ENCODE measurements at regions not wholly inside any gene's neighbourhood (a gene's known extent, or its start where the extent isn't known, plus 50 kb on each side); places are given as distances from the start of the nearest gene placed in this dataset.
"Not testable (repeated sequence)": the region's sequence is repeated elsewhere in the genome, so short reads cannot be mapped to it uniquely, and the experiment has no call there.

DNA sequence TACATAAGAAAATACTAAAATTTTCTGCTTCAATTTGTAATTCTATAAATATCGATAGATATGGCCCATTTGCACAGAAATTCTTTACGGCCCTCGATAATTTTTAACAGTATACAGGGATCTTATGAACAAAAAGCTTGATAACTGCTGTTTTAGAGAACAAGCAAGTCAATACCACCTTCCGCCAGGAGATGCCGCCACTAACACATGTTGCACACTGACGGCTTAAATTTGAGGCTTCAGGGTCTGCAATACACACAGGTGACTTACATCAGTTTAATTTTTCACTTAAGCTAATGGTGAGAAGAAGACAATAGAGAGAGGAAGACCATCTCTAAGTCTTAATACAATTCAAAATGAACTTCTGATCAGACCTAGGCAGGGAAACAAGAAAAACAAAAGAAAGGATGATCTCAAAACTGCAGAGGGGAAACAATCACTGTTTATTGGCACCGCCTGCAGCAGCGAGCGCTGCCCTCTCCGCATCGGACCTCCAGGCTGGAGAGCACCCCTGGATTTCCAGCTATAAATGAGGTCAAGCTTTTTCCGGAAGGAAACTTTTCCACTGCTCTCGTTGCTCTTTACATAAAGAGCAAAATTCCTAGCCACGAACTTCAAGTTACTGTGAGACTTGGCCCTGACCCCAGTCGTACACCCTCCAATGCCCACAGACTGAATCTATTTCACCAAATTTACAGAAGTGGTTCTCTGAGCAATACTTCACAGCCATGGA lies 53.9 kb downstream of the OTOR start:
- in situ Hi-C loops (cut with MboI; ENCODE audit: low sequenced_read_pairs) = loop anchor here (25.0 kb wide), 1 partner anchor 635 kb away; no protein-coding TSS in a partner anchor

DNA sequence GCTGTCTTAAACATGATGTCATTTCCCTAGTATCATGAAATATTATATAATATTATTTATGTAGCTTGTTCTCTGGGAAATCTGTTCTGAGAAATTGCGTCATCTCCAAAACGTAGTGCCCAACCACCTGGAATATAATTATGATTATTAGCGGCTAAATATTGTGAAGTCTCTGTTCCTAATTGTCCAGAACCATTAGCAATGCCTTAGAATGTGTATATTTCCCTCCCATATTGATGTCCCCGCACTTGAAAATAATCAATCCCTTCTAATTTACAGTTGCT lies 54.4 kb downstream of the OTOR start:
- in situ Hi-C loops (cut with MboI; ENCODE audit: low sequenced_read_pairs) = loop anchor here (25.0 kb wide), 1 partner anchor 635 kb away; no protein-coding TSS in a partner anchor

DNA sequence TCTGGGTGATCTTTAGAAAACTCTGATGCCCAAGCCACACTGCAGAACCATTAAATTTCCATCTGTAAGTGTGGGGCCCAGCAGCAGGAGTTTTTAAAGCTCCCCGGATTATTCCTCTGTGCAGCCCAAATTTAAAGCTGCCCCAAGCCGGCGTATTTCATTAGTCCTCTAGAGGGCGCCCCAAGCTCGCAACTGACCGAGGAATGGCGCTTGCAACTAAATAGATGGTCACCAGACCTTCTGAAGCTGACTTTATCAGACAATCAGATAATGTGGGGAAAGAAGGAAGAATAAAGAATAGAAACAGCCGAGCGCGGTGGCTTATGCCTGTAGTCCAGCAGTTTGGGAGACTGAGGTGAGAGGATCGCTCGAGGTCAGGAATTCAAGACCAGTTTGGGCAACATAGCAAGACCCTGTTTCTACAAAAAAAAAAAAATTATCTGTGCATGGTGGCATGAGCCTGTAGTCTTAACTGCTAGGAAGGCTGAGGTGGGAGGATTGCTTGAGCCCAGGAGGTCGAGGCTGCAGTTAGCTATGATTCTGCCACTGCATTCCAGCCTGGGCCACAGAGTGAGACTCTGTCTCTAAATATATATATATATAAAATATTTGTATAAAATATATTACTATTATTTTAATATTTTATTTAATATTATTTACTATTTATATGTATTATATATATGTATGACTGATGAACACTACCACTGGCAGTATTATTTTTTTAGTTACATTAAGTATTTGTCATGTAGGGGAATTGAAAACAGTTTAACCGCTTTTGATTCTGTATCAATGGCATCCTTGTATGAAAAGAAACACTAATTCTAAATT lies 56.0 kb downstream of the OTOR start:
- in situ Hi-C loops (cut with MboI; ENCODE audit: low sequenced_read_pairs) = loop anchor here (25.0 kb wide), 1 partner anchor 633 kb away; no protein-coding TSS in a partner anchor

DNA sequence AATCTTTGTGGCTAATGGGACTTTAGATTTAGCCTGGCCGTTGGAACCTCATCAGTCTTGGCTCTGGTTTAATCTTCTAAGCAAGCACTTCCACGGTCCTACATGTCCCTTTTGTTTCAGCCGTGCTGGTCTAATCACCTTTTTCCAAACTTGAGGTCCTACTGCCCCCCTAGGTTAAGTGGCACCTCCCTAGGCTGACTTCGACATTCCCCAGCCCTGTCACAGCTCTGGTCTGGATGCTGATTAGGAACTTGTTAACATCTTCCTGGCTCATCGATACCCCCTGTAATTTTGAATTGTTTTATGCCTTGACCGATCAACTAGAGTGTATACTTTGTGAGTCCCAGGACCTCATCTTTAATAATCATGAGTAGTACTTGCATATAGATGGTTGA lies 56.6 kb downstream of the OTOR start:
- in situ Hi-C loops (cut with MboI; ENCODE audit: low sequenced_read_pairs) = loop anchor here (25.0 kb wide), 1 partner anchor 633 kb away; no protein-coding TSS in a partner anchor

DNA sequence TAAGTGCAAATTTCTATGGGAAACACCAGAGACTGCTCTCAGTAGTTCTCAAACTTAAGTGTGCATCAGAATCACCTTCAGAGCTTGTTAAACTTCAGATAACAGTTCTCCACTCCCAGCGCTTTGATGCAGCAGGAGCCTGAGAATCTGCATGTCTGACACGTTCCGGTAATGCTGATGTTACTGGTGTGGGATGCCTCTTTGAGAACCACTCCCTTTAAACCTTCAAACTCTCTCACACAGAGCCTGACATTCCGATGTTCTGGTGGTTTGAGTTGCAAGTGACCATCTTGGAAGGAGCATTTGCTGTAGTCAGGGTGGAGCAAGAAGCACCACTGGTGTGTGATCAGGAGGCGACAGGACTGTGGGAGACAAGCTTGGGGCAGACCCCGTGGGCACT lies 57.9 kb downstream of the OTOR start:
- in situ Hi-C loops (cut with MboI; ENCODE audit: low sequenced_read_pairs) = loop anchor here (25.0 kb wide), 1 partner anchor 631 kb away; no protein-coding TSS in a partner anchor

DNA sequence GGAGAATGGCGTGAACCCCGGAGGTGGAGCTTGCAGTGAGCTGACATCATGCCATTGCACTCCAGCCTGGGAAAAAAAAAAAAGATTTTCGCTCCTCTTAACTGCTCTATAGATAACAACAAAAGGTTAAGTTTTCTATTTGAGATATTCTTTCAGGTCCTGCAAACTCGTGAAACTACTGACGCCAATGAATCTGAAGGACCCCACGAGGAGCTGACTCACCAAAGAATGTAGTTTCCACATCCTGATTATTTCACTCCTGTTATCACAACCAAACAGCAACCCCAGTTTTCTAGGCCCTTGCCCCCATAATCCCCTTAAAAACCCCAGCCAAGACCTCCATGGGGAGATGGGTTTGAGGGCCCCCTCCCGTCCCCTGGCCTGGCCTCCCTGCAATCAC lies 58.7 kb downstream of the OTOR start:
- in situ Hi-C loops (cut with MboI; ENCODE audit: low sequenced_read_pairs) = loop anchor here (25.0 kb wide), 1 partner anchor 630 kb away; no protein-coding TSS in a partner anchor

DNA sequence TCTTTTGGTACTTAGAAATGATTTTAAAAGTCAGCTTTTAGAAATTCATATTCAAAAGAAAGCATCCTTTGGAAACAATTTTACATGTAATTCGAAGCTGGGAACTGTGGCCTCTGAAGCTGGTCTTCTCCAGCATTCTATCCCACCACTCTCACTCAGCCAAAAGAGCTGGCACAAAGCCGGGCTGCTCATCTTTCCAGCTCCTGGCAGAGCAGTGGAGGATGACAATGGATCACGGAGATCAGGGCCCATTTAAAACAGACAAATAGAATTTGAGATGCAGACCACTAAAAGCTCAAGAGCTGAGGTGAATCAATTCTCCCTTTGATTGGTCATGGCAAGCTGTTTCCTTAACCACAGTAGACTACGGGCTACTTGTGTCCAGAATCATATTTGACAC lies 60.6 kb downstream of the OTOR start:
- in situ Hi-C loops (cut with MboI; ENCODE audit: low sequenced_read_pairs) = loop anchor here (25.0 kb wide), 1 partner anchor 629 kb away; no protein-coding TSS in a partner anchor

DNA sequence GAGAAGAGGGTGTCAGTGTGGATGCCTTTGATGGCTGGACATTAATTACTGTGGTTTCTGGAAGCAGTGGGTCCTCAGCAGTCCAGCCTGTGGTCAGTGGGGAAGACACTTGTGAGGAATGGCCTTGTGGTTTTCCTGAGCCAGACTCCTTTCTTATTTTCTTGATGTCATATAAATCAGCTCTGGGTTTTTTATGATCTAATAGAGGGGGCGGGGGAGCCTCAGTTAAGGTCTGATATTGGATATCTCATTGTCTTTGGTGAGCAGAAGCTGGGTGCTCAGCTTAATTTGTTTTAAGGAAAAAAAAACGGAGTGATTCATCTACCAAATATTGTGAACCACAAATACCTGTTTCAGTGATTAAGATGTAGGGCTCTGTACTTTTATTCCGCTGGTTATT lies 62.1 kb downstream of the OTOR start:
- in situ Hi-C loops (cut with MboI; ENCODE audit: low sequenced_read_pairs) = loop anchor here (25.0 kb wide), 1 partner anchor 627 kb away; no protein-coding TSS in a partner anchor

DNA sequence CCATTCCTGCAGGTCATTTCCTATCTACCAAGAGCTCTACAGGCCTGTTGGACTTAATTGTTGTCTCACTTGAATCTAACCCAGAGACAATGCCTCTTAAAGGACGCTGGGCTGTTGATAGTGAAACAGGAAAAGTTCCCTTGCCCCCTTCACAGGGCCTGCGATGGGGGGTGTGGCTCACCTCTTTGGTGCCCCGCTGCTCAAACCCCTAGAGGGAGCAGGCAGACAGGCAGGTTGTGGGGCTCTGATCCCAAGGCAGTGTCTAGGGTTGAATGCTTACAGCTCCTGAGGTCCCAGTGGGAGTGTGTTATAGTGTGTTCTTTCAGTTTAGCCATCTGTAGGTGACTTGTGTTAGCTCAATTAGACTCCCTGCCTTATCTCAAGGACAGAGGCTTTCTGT lies 68.0 kb downstream of the OTOR start:
- in situ Hi-C loops (cut with MboI; ENCODE audit: low sequenced_read_pairs) = loop anchor here (25.0 kb wide), 1 partner anchor 621 kb away; no protein-coding TSS in a partner anchor

DNA sequence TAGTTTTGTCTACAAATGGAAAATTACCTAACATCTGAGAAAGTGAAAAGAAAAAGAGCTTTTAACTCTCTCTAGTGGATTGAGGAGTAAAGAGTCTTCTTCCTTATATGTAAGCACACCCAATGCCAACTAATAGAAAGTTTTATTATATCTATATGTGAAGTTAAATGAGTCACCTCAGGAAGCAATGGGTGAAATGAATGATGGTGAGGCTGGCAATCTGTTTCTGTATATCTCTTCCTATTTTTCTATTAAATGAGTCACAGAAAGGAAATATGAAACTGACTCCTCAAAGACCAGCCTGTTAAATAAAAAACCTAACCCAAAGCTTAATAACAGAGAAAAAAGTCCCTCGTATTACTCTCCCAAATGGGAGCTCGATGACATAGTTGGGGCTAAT lies 71.3 kb downstream of the OTOR start:
- in situ Hi-C loops (cut with MboI; ENCODE audit: low sequenced_read_pairs) = loop anchor here (25.0 kb wide), 1 partner anchor 618 kb away; no protein-coding TSS in a partner anchor

DNA sequence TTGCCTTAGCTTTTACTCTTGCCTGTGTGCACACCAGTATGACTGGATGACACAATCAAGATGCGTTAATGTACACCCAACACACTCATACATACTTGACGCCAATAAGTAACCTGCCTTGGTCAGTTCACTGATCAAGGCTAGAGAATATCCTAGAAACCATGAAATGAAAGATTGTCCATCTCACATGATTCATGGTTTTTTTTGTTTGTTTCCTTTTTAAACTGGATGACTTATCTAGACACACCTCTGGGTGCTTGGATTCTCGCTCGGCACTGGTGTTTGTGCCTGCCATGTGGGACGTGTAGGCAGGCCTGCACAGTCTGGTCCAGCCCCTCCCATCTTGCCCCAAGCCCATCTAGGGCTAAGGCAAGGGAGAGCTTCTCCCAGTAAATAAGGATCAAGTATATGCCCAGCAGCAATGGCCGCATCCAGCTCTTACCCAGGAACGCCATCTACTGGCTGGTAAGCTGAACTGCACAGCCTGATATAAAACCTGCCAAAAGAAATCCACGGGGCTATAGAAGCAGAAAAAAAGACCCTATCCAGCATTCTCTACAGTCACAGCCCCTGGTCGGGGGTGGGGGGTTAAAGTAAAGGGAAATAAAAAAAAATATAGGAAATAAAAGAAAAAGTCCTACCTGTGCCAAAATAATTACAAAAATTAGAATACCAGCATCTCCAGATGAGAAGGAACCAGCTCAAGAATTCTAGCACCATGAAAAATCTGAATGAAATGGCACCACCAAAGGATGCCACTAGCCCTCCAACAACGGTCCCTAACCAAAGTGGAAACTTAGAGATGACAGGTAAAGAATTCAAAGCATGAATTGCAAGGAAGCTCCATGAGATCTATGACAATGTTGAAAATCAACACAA lies 73.3 kb downstream of the OTOR start:
- in situ Hi-C loops (cut with MboI; ENCODE audit: low sequenced_read_pairs) = loop anchor here (25.0 kb wide), 1 partner anchor 616 kb away; no protein-coding TSS in a partner anchor

DNA sequence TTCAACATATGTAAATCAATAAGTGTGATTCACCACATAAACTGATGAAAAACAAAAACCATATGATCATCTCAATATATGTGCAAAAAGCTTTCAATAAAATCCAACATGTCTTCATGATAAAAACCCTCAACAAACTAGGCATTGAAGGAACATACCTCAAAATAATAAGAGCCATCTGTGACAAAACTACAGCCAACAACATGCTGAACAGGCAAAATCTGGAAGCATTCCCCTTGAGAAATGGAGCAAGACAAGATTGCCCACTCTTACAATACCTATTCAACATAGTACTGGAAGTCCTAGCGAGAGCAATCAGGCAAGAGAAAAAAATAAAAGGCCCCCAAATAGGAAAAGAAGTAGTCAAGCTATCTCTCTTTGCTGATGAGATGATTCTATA lies 76.5 kb downstream of the OTOR start:
- in situ Hi-C loops (cut with MboI; ENCODE audit: low sequenced_read_pairs) = loop anchor here (25.0 kb wide), 1 partner anchor 613 kb away; no protein-coding TSS in a partner anchor

DNA sequence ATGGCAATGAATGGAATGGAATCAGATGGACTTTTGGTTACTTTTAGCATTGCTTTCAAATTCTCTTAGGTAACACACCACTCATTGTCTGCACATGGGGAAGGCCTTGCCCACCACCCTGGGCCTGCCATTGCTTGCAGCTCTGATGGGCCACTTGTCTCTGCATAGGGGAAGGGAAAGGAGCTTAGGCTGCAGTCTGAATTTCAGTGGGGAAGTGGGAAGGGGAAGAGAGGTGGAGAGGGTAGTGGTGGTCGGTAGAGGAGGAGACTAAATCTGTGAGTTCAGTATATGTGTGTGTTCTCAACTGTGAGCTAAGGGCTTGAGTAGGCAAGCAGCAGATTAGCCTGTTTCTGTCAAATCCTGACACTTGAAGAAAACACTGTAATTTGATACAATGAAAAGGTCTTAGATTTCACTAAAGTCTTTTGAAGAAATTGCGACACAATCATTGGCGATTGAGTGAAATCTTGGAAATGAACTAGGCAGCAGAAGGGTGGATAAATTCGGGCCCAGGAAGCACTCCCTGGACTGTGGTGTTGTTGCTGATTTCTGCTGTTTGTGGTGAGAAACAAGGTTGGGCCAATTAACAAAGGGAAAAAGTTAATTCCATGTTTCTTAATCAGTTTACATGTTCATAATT lies 80.6 kb downstream of the OTOR start:
- in situ Hi-C loops (cut with MboI; ENCODE audit: low sequenced_read_pairs) = no loop called here

DNA sequence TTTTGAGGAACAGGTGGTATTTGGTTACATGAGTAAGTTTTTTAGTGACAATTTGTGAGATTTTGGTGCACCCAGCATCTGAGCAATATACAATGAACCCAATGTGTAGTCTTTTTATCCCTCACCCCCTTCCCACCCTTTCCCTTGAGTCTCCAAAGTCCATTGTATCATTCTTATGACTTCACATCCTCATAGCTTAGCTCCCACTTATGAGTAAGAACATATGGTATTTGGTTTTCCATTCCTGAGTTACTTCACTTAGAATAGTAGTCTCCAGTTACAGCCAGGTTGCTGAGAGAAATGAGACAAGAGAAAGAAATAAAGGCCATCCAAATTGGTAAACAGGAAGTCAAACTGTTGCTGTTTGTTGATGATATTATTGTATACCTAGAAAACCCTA lies 87.5 kb downstream of the OTOR start:
- in situ Hi-C loops (cut with MboI; ENCODE audit: low sequenced_read_pairs) = not testable (repeated sequence)

DNA sequence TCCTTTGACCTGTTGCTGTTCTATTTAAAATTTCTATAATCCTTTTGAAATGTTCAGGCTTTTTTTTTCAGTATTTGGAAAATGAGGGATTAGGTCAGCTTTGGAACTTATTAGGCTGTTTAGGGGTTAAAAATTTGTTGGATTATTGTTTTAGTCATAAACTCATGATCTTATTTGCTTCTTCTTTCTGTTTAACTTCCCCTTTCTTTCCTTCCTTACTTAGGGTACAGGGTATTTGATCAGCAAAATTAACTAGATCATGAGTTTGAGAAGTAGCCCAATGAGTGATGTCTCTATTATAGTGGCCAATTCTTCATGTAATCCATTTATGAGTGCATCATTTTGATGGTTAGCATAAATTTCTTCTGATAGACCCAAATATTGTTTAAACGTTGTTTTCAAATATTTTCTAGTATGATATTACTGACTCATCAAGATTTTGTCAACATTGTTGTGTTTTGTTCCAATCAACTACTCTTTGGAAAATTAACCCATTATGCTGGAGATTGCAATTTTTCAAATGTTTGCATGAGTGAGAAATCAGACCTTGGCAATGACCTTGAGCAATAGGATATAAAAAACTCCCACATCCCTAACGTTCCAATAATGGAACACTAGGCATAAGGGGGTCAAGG lies 94.4 kb downstream of the OTOR start:
- in situ Hi-C loops (cut with MboI; ENCODE audit: low sequenced_read_pairs) = no loop called here

DNA sequence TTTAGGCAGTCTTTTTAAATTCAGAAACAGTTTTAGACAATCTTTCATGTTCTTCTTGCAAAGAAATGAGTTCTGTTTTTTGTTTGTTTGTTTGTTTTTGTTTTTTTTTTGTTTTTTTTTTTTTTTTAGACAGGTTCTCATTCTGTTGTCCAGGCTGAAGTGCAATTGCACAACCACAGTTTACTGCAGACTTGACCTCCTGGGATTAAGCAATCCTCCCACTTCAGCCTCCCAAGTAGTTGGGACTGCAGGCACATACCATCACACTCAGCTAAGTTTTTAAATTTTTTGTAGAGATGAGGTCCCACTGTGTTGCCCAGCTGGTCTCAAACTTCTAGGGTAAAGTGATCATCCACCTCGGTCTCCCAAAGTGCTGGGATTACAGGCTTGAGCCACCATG lies 96.2 kb downstream of the OTOR start:
- in situ Hi-C loops (cut with MboI; ENCODE audit: low sequenced_read_pairs) = no loop called here

DNA sequence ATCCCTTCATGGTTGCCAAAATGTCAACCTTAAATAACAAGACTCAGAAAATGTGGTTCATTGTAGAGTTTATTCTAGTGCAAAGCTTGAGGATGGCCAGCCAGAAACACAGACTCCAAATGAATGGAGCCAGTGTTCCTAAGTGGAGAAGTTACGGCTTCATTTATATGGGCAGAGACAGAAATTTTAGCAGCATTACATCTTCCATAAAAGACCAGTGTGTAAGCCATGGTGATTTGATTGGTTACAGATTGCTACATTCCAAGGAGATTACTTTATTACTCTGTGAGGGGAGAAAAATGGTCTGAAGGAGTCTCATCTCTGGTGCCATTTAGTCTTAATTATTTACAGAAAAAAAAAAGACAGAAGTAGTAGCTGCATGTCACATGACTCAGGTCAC lies 97.8 kb downstream of the OTOR start:
- in situ Hi-C loops (cut with MboI; ENCODE audit: low sequenced_read_pairs) = no loop called here

DNA sequence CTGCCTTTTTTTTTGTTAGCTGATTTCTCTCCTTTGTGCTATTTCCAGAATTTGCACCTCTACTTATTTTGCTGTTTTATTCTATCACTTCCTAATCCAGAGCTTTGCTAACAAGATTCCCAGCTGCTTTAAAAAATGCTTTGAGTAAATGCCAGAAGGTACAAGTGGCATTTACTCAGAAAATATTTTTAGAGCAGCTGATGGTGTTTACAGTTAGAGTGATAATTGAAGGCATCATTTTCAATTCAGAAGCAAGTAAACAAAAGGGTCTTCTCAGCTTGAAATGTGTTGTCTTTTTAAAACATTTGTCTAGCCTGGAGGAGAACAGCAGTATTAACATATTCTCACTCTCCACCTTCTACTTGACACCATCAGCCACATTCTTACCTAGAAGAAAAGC lies 99.9 kb downstream of the OTOR start:
- in situ Hi-C loops (cut with MboI; ENCODE audit: low sequenced_read_pairs) = no loop called here

DNA sequence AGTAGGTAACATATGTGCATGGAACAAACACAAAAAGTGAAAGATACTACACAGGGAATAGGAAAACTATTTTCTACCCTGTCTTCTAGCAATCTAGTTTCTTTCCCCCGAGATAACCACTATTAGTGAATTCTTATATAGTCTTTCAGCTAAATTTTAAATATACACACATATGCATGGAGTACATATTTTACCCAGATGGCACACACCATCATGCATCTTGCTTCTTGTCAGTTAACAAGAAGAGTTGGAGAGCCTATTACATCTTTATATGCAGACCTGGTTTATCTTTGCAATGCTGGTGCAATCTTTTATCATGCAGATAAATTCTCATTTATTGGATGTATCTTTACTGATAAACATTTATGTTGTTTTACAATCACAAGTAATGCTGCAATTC lies 100.4 kb downstream of the OTOR start:
- in situ Hi-C loops (cut with MboI; ENCODE audit: low sequenced_read_pairs) = no loop called here

DNA sequence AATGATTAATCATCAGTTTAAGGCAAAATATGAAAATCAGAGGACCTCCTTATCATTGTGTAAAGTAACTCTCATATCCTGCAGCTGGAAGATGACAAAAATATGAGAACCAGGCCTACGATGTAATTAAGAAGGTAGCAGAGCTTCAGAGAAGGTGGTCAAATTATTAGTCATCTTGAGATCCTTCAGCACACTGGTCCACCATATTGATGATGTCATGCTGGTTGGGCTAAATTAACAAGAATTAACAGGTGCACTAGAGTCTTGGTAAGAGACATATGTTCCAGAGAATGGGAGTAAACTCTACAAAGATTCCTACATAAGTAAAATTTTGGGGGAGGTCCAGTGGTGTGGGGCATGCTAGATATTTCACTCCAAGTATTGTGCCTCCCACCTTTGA lies 112.8 kb downstream of the OTOR start:
- in situ Hi-C loops (cut with MboI; ENCODE audit: low sequenced_read_pairs) = loop anchor here (25.0 kb wide), 1 partner anchor 101 kb away; no protein-coding TSS in a partner anchor
